ENCODE measurements at regions not wholly inside any gene's neighbourhood (a gene's known extent, or its start where the extent isn't known, plus 50 kb on each side); places are given as distances from the start of the nearest gene placed in this dataset.

- no peak overlapping the region for H2BK5ac ChIP-seq (ENCODE audit: low read depth, low read length)
- peak overlapping the region; percentile 59; the same call in 1 of the 2 replicates for H2AFZ ChIP-seq (ENCODE audit: low read length)
- no peaks in the 10 kb centered on the region for H3K36me3 ChIP-seq (ENCODE audit: control insufficient read depth in 2 of 4, insufficient read depth in 4 of 4, low read length in 3 of 4)
- no peak overlapping the region for H3K27ac ChIP-seq (ENCODE audit: low read depth, low read length)
- no peak overlapping the region for H2AK5ac ChIP-seq (ENCODE audit: low read depth, low read length)
- H2BK20ac ChIP-seq (ENCODE audit: low read length), result no peak overlapping the region
- no peaks in the 10 kb centered on the region for H3K4me1 ChIP-seq (replicated peaks in 1 of 4; ENCODE audit: control insufficient read depth in 3 of 4, insufficient read depth in 4 of 4, low read length in 3 of 4)
- ChIA-PET CTCF (ENCODE audit: partially characterized antibody) (interaction anchor here (0.6 to 0.7 kb wide), 2 partner anchors 38 to 118 kb away, joined by 3 read pairs; no protein-coding TSS in a partner anchor), POLR2A (ENCODE audit: partially characterized antibody) (no interaction called here)
- H3K14ac ChIP-seq (ENCODE audit: insufficient read length), result no peak overlapping the region
- H3K9ac ChIP-seq (replicated peaks in 1 of 4; ENCODE audit: extremely low read depth in 1 of 4, low read depth in 3 of 4, low read length in 3 of 4), result no peak overlapping the region
- no peak overlapping the region for H3K23ac ChIP-seq (ENCODE audit: insufficient read length)
- H2BK120ac ChIP-seq (replicated peaks; ENCODE audit: low read depth, low read length), result no peak overlapping the region
- H3K56ac ChIP-seq (replicated peaks; ENCODE audit: insufficient read length, low read depth, low read length), result no peak overlapping the region
- no peak overlapping the region for H2BK15ac ChIP-seq (ENCODE audit: low read length)
- no peaks in the 10 kb centered on the region for H3K79me2 ChIP-seq (ENCODE audit: control insufficient read depth in 1 of 2, insufficient read depth in 2 of 2, low read length in 2 of 2)
- no peaks in the 10 kb centered on the region for H3K9me3 ChIP-seq (ENCODE audit: insufficient read depth in 2 of 2, low read depth in 1 of 2, low read length in 1 of 2)
- FAIRE-seq (no peak), DNase-seq (ENCODE audit: low read depth in 1 of 2, low spot score in 2 of 2) (no peak)
- H3K27me3 ChIP-seq (replicated peaks in 1 of 4; ENCODE audit: control insufficient read depth in 3 of 4, extremely low read depth in 1 of 4, insufficient read depth in 3 of 4, low read length in 3 of 4), result no peaks in the 10 kb centered on the region
- H3K18ac ChIP-seq (ENCODE audit: extremely low read depth, low read length), result no peak overlapping the region
- no peak overlapping the region for H3K4me2 ChIP-seq (ENCODE audit: insufficient read depth in 1 of 2, low read depth in 2 of 2, low read length in 2 of 2)
- 100% methylated on average over 1 of the region's 1 CpG; no CpG with 5 or more reads in 1 of the 2 experiments for WGBS, 2 experiments (ENCODE audit: extremely low coverage in 1 of 2, insufficient coverage in 1 of 2, insufficient read length in 1 of 2, insufficient replicate concordance in 2 of 2, low coverage in 1 of 2, low lambda C conversion rate in 2 of 2, missing lambda C conversion rate in 1 of 2)
- H4K8ac ChIP-seq (ENCODE audit: extremely low read depth, insufficient read depth, low read length), result no peak overlapping the region
- H4K20me1 ChIP-seq (replicated peaks in 1 of 2; ENCODE audit: control insufficient read depth in 1 of 2, insufficient read depth in 2 of 2, low read length in 2 of 2), result no peaks in the 10 kb centered on the region
- H3K79me1 ChIP-seq (ENCODE audit: low read depth, low read length), result no peaks in the 10 kb centered on the region
- no peak overlapping the region for H3K4ac ChIP-seq (replicated peaks; ENCODE audit: insufficient read length, low read depth, low read length)
- H3K23me2 ChIP-seq (ENCODE audit: low read depth, low read length), result no peaks in the 10 kb centered on the region
- no peak overlapping the region for H4K5ac ChIP-seq (ENCODE audit: insufficient read length, low read depth, low read length)
- H4K91ac ChIP-seq (replicated peaks; ENCODE audit: insufficient read length, low read length), result no peak overlapping the region
- no peak overlapping the region for H2BK12ac ChIP-seq (ENCODE audit: low read depth, low read length)
- no peak overlapping the region for H3K4me3 ChIP-seq (ENCODE audit: extremely low read depth in 1 of 4, insufficient read depth in 2 of 4, low read depth in 3 of 4, low read length in 4 of 4)
- TF ChIP-seq YY1 (IDR thresholded peaks at IDR 0.05; ENCODE audit: low read depth, low read length) (no peak), TCF12 (IDR thresholded peaks at IDR 0.05; ENCODE audit: low read depth, low read length) (no peak), BACH1 (IDR thresholded peaks at IDR 0.05; ENCODE audit: low read length) (no peak), ZNF274 (IDR thresholded peaks at IDR 0.05; ENCODE audit: borderline replicate concordance, extremely low read depth, low read length) (no peak), SIN3A (conservative IDR thresholded peaks at IDR 0.05 in 1 of 2, IDR thresholded peaks at IDR 0.05 in 1 of 2; ENCODE audit: low read depth in 1 of 2, low read length in 2 of 2) (no peak), RBBP5 (IDR thresholded peaks at IDR 0.05; ENCODE audit: borderline replicate concordance, low read depth, low read length) (no peak), HDAC6 (IDR thresholded peaks at IDR 0.05; ENCODE audit: low read depth, low read length) (no peak), CEBPB (IDR thresholded peaks at IDR 0.05; ENCODE audit: low read depth, low read length) (no peak), MAFK (IDR thresholded peaks at IDR 0.05; ENCODE audit: low read depth, low read length) (no peak), FOSL1 (IDR thresholded peaks at IDR 0.05; ENCODE audit: insufficient read depth, low read depth, low read length) (no peak), KDM5A (IDR thresholded peaks at IDR 0.05; ENCODE audit: low read length) (no peak), SIX5 (IDR thresholded peaks at IDR 0.05; ENCODE audit: low read depth, low read length) (no peak), KDM4A (IDR thresholded peaks at IDR 0.05; ENCODE audit: low read depth, low read length, severe bottlenecking) (no peak), EP300 (IDR thresholded peaks at IDR 0.05; ENCODE audit: borderline replicate concordance in 1 of 2, low read depth in 2 of 2, low read length in 2 of 2) (no peak)
Observed at GRCh38 chr7:136290351-136290750, 313.2 kb upstream of the MTPN start.
